ENCODE measurements at regions not wholly inside any gene's neighbourhood (a gene's known extent, or its start where the extent isn't known, plus 50 kb on each side); places are given as distances from the start of the nearest gene placed in this dataset.

DNA sequence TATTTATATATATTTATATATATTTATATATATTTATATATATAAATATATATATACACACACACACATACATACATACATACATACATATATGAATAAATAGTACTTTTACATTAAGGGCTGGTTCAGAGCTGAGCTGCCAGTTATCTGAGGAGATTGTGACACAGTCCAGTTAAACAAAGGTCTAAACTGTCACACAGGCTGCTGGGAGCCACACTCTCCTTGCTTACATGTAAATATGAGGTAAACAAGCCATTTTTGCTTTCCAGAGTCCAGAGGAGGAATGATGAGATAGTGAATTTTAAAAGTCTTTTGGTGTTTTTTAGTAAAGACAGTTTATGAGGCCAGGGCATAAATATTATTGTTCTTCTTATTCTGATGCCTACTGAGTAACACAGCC is 377.5 kb upstream of the PIK3C3 start:
- no peak overlapping the region for H3K4me3 ChIP-seq (ENCODE audit: low read depth, low read length)
- no peak for FAIRE-seq
- H3K36me3 ChIP-seq (ENCODE audit: control insufficient read depth, insufficient read depth, low read length) = no peaks in the 10 kb centered on the region
- no peak for DNase-seq (ENCODE audit: low read depth)
- TF ChIP-seq, protein P1, sequence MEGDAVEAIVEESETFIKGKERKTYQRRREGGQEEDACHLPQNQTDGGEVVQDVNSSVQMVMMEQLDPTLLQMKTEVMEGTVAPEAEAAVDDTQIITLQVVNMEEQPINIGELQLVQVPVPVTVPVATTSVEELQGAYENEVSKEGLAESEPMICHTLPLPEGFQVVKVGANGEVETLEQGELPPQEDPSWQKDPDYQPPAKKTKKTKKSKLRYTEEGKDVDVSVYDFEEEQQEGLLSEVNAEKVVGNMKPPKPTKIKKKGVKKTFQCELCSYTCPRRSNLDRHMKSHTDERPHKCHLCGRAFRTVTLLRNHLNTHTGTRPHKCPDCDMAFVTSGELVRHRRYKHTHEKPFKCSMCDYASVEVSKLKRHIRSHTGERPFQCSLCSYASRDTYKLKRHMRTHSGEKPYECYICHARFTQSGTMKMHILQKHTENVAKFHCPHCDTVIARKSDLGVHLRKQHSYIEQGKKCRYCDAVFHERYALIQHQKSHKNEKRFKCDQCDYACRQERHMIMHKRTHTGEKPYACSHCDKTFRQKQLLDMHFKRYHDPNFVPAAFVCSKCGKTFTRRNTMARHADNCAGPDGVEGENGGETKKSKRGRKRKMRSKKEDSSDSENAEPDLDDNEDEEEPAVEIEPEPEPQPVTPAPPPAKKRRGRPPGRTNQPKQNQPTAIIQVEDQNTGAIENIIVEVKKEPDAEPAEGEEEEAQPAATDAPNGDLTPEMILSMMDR (IDR thresholded peaks at IDR 0.05; ENCODE audit: insufficient read depth, low read length, severe bottlenecking) = no peak
- no peaks in the 10 kb centered on the region for H3K27me3 ChIP-seq (ENCODE audit: control insufficient read depth, insufficient read depth, low read length)

DNA sequence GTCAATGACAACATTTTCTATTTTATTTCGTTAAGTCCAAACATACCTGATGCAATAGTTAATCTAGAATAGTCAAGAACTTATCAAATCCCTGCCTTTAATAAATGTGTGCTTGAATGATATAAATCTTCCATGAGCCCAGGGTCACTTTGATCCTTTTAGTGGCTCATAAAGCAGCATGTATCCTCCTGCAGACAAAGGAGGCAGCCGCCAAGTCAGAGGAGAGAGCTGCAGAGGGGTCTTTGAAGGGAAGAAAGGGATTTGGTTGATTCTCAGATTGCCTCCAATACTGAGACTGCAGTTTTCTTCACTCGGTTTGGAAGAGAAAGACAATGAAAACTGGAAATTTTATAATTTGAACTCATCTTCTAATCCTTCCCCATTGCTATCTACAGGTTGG is 378.4 kb upstream of the PIK3C3 start:
- FAIRE-seq = no peak
- Histone ChIP-seq H3K36me3 (ENCODE audit: control insufficient read depth, insufficient read depth, low read length) (no peaks in the 10 kb centered on the region), H3K4me3 (ENCODE audit: low read depth, low read length) (no peak overlapping the region), H3K27me3 (ENCODE audit: control insufficient read depth, insufficient read depth, low read length) (no peaks in the 10 kb centered on the region)
- TF ChIP-seq, protein P1 (IDR thresholded peaks at IDR 0.05; ENCODE audit: insufficient read depth, low read length, severe bottlenecking) = no peak
- no peak for DNase-seq (ENCODE audit: low read depth)

DNA sequence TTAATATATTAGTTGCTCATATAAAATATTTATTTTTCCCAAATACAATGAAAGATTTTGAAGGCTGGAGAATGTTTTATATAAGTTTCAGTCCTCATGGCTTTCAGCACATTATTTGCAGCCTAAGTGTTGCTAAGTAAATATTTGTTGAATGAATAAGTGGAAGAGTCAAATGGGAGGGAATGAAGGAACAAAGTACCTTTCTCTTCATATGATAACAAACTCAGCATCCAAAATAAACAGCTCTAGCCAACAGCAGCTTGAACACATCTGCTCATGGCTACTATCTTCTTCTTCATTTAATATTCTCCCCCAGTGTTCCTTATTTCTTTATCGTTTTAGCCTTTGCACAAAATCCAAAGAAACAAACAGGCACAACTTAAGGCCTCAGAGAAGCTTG is 385.2 kb upstream of the PIK3C3 start:
- no peak for FAIRE-seq
- no peaks in the 10 kb centered on the region for H3K27me3 ChIP-seq (ENCODE audit: control insufficient read depth, insufficient read depth, low read length)
- peak; percentile 29 for DNase-seq (ENCODE audit: low read depth)
- H3K36me3 ChIP-seq (ENCODE audit: control insufficient read depth, insufficient read depth, low read length) = no peaks in the 10 kb centered on the region
- H3K4me3 ChIP-seq (ENCODE audit: low read depth, low read length) = no peak overlapping the region
- TF ChIP-seq, protein P1 (IDR thresholded peaks at IDR 0.05; ENCODE audit: insufficient read depth, low read length, severe bottlenecking) = no peak

DNA sequence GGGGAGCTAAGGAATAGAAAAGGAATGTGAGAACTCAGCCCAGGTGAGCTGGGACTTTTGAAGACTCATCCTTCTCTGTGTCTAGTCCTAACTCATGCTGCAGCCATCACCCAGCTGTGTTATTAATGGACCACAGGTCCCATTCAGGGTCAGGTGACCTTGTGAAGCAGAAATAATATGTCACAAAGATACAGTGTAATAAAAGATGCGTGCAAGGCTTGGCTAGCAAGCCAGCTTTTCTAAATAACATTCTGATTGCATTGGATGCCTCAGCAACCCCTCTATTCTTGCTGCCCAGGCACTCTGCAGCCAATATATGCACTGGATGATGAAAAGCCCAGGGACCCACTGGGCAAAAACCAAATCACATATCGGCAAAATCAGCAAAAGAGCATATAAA is 393.1 kb upstream of the PIK3C3 start:
- TF ChIP-seq, protein P1 (IDR thresholded peaks at IDR 0.05; ENCODE audit: insufficient read depth, low read length, severe bottlenecking) = no peak
- H3K27me3 ChIP-seq (ENCODE audit: control insufficient read depth, insufficient read depth, low read length) = peaks cover 2% of the 10 kb centered on the region
- DNase-seq (ENCODE audit: low read depth) = no peak
- no peak for FAIRE-seq
- no peak overlapping the region for H3K4me3 ChIP-seq (ENCODE audit: low read depth, low read length)
- H3K36me3 ChIP-seq (ENCODE audit: control insufficient read depth, insufficient read depth, low read length) = no peaks in the 10 kb centered on the region

DNA sequence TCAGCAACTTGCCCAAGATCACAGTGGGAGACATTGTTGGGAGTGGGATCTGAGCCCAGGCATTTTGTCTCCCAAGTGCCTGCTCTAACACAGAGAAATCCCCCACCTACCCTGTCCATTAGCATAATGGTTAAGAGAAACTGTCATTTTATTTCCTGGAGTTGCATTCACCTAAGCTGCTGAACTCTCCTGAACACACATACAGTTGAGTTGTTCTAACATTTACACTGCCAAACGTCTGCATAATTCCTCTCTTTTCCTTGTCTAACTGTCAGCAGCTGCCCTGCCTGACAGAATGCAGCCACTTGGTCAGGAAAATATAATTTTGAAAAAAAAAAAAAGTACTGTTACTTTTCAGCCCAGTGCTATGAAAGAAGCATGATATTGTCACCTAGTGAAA is 396.3 kb upstream of the PIK3C3 start:
- no peak overlapping the region for H3K4me3 ChIP-seq (ENCODE audit: low read depth, low read length)
- DNase-seq (ENCODE audit: low read depth) (no peak), FAIRE-seq (no peak)
- H3K27me3 ChIP-seq (ENCODE audit: control insufficient read depth, insufficient read depth, low read length) = peaks cover 2% of the 10 kb centered on the region
- TF ChIP-seq, protein P1 (IDR thresholded peaks at IDR 0.05; ENCODE audit: insufficient read depth, low read length, severe bottlenecking) = no peak
- H3K36me3 ChIP-seq (ENCODE audit: control insufficient read depth, insufficient read depth, low read length) = no peaks in the 10 kb centered on the region

DNA sequence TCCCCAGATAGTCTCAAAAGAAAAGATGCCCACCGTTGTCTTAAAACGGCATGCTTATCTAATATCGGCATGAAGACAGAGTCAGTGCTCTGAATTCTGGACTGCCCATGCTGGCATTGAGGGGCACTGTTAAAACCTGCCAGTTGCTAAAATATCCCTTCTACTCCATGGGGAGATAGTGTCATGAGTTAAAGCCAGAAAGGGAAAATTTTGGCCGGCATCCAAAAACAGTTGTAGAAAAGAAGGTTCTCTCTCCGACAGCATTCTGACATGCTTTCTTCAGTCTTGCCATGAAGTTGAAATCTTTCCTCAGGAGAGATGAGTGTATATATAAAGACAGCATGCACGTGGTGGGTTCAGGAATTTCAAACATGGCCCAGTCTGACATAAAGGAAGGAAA is 401.3 kb upstream of the PIK3C3 start:
- no peak for DNase-seq (ENCODE audit: low read depth)
- Histone ChIP-seq H3K27me3 (ENCODE audit: control insufficient read depth, insufficient read depth, low read length) (no peaks in the 10 kb centered on the region), H3K4me3 (ENCODE audit: low read depth, low read length) (no peak overlapping the region), H3K36me3 (ENCODE audit: control insufficient read depth, insufficient read depth, low read length) (no peaks in the 10 kb centered on the region)
- no peak for FAIRE-seq
- TF ChIP-seq, protein P1 (IDR thresholded peaks at IDR 0.05; ENCODE audit: insufficient read depth, low read length, severe bottlenecking) = no peak

Data from bronchial epithelial cell (primary cell).